Activated T-helper 2 cell treated with anti-CD3 and anti-CD28 coated beads, Interferon-gamma antibody, Interleukin-2, Interleukin-4, amounts not matched to agents 10 μg/mL and 5 μg/mL and 100 μg/mL, durations not matched to agents 14 hours and 24 hours and 36 hours (primary cell): ENCODE measurements at regions not wholly inside any gene's neighbourhood (a gene's known extent, or its start where the extent isn't known, plus 50 kb on each side); places are given as distances from the start of the nearest gene placed in this dataset.

Source experiments
- DNase-seq: peaks from one replicate; pipeline ENCODE4 v3.0.0; 2021; ENCODE audit warnings: low spot score
- H3K27ac Mint-ChIP-seq: one replicate; pipeline ENCODE4 v1.8.0; 2021; ENCODE audit warnings: mixed read lengths
- H3K27me3 Mint-ChIP-seq: one replicate; pipeline ENCODE4 v1.8.0; 2021; ENCODE audit warnings: low read depth, mixed read lengths
- H3K36me3 Mint-ChIP-seq: one replicate; pipeline ENCODE4 v1.8.0; 2021; ENCODE audit warnings: low read depth, mixed read lengths
- H3K4me1 Mint-ChIP-seq: one replicate; pipeline ENCODE4 v1.8.0; 2021; ENCODE audit warnings: low read depth, mixed read lengths
- H3K4me3 Mint-ChIP-seq: one replicate; pipeline ENCODE4 v1.8.0; 2021; ENCODE audit warnings: low read depth, mild to moderate bottlenecking, moderate library complexity, mixed read lengths
- H3K9me3 Mint-ChIP-seq: one replicate; pipeline ENCODE4 v1.8.0; 2021; ENCODE audit warnings: mixed read lengths
- intact Hi-C: fragments of 100-400 bp; cut with micrococcal nuclease; formaldehyde crosslinking; loops from one replicate; pipeline ENCODE4 v1.15.1; 2023

DNA sequence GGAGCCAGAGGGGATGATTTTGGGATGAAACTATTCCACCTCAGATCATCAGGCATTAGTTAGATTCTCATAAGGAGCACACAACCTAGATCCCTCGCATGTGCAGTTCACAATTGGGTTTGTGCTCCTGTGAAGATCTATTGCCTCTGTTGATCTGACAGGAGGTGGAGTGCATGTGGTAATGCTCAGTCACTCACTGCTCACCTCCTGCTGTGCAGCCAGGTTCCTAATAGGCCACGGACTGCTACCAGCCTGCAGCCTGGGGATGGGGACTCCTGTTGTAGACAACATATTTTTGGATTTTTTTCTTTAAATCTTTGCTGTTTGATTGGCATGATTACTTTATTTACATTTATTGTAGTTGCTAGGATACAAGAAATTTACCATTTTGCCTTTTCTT lies 765.0 kb downstream of the INHBA start:
- Mint-ChIP-seq H3K36me3 (no peaks in the 10 kb centered on the region), H3K27ac (no peak overlapping the region), H3K4me1 (no peaks in the 10 kb centered on the region), H3K9me3 (no peaks in the 10 kb centered on the region), H3K27me3 (no peaks in the 10 kb centered on the region), H3K4me3 (no peak overlapping the region)
- DNase-seq = no peak
- intact Hi-C loops = no loop called here

DNA sequence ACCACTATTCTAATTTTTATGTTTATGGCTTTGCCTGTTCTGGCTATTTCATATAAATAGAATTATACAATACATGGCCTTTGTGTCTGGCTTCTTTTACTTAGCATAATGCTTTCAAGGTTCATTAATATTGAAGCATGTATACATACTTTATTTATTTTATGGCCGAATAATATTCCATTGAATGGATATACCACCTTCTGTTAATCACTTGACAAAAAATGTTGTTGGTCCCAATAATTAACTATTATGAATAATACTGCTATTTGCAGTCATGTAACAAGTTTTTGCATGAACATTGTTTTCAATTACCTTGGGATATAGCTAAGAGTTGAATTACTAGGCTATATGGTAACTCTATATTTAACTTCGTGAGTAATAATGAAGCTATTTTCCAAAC lies 767.5 kb downstream of the INHBA start:
- no peak for DNase-seq
- Mint-ChIP-seq H3K27me3 (no peaks in the 10 kb centered on the region), H3K4me3 (no peak overlapping the region), H3K9me3 (peaks cover 7% of the 10 kb centered on the region), H3K27ac (no peak overlapping the region), H3K36me3 (no peaks in the 10 kb centered on the region), H3K4me1 (no peaks in the 10 kb centered on the region)
- intact Hi-C loops = no loop called here

DNA sequence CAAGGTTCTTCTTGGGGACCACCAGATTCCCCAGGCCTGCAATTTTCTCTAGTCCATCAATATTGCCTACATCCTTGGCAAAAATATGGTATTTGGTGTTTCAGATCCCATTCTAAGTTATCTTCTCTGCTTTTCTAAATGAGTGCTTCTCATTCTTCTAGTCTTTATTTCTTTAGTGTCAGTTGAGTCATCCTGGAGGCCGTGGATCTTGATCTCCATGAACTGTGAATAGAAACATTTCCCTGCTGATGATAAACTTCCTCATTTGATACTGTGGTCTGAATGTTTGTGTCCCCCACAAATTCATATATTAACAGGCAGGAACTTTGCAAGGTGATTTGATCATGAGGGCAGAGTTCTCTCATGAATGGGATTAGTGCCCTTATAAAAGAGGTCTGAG lies 779.3 kb downstream of the INHBA start:
- no peaks in the 10 kb centered on the region for H3K27me3 Mint-ChIP-seq
- H3K4me3 Mint-ChIP-seq = no peak overlapping the region
- intact Hi-C loops = no loop called here
- DNase-seq = no peak
- peaks cover 4% of the 10 kb centered on the region for H3K9me3 Mint-ChIP-seq
- H3K36me3 Mint-ChIP-seq = no peaks in the 10 kb centered on the region
- no peak overlapping the region for H3K27ac Mint-ChIP-seq
- H3K4me1 Mint-ChIP-seq = no peaks in the 10 kb centered on the region

DNA sequence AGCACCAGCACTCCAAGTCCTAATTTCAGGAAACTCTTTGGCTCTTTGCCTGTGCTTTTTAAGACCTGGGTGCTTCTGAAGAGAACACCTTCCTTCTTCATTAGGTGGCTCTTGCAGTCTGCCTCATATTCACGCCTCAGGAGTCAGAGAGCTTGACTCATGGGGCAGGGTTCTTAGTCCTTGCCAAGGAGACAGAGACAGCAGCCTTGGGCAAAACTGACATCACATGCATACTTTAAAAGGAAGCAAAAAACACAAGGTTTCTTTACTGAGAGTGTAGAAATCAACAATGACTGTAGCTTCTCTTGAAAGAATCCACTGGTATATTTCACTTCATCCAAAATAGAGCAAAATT lies 780.6 kb downstream of the INHBA start:
- Mint-ChIP-seq H3K27ac (no peak overlapping the region), H3K4me1 (no peaks in the 10 kb centered on the region)

DNA sequence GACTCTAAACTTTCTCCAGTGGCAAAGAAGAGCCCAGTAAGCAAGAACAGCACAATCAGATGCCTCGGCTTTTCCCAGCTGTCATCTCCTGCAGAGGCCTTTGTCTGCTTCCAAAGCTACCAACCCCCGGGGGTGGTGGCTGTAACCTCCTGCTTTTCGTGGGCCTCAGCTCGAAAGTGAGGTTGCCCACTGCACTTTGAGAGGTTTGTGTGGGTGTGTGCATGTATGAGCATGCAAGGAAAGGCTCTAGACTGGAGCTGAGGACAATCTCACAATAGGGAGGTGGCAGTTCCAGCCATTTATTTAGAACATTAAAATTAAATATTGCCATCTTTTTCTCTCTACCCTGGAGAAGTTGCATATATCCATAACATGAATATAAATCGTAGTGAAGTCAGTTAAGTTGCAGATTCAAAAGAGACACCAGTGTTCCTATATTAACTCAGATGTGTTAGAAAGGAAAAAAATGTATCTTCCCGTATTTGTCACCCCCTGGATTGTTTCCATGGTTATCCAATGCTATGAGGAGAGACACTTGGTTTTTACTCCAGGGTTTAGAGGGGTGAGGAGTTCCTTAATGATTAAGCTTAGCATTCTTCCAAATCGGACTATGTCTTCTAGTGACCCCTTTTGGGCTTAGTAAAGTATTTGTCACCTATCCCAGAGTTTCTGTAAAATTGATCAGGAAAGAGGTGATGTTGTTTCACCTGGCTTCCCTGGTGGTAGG lies 781.1 kb downstream of the INHBA start:
- H3K9me3 Mint-ChIP-seq = no peaks in the 10 kb centered on the region
- intact Hi-C loops = no loop called here
- H3K27me3 Mint-ChIP-seq = no peaks in the 10 kb centered on the region

More for the DNA sequence above, 780.6 kb downstream of the INHBA start:
- no peaks in the 10 kb centered on the region for H3K27me3 Mint-ChIP-seq
- DNase-seq = no peak
- no peaks in the 10 kb centered on the region for H3K9me3 Mint-ChIP-seq
- intact Hi-C loops = no loop called here
- H3K4me3 Mint-ChIP-seq = no peak overlapping the region
- no peaks in the 10 kb centered on the region for H3K36me3 Mint-ChIP-seq

DNA sequence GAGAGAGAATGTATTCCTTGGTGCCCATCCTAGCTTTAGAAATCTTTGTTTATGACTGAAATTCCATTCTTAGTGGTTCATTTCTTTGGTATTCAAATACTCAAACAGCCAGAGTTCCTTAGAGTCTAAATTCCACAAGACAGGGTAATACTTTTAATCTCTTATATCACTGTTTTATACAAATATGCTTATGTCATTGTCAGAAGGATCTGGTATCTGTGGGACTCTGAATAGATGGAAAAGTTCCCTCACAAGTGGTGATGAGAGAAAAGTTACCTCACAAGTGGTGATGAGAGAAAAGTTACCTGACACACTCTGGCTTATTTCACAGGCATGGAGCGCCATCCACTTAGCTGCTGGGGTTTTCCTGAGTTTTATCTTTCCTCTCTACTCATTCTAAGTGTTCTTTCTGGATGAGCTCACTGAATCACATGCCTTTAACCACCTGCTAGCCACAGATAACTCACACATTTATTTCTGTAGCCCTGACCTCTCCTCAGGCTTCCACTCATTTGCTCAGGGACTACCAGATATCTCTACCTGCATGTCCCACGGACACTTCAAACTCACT lies 784.0 kb downstream of the SUGCT start:
- H3K36me3 Mint-ChIP-seq = no peaks in the 10 kb centered on the region
- no peak overlapping the region for H3K27ac Mint-ChIP-seq
- H3K27me3 Mint-ChIP-seq = no peaks in the 10 kb centered on the region
- DNase-seq = no peak
- no peaks in the 10 kb centered on the region for H3K9me3 Mint-ChIP-seq
- H3K4me3 Mint-ChIP-seq = no peak overlapping the region
- H3K4me1 Mint-ChIP-seq = no peaks in the 10 kb centered on the region
- intact Hi-C loops = no loop called here

More for the DNA sequence above, 781.1 kb downstream of the INHBA start:
- H3K27ac Mint-ChIP-seq = no peak overlapping the region
- no peak for DNase-seq
- no peak overlapping the region for H3K4me3 Mint-ChIP-seq
- H3K36me3 Mint-ChIP-seq = no peaks in the 10 kb centered on the region
- H3K4me1 Mint-ChIP-seq = no peaks in the 10 kb centered on the region

DNA sequence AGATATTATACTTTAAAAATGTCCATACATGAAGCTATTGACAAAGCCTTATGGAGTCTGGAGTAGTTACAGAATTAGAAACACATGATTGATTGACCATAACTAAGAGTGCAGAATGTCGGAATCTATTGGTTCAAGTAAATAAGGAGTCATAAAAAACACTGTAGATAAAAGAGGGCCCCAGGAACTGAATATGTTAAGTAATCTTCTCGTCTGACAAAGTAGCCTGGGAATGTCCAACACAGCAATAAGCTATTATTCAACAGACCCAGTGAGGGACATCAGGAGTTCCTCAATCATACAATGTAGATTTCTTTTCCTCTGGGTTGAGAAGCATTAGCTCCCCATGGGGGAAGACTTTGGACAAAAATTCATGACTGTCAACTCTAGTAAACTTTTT lies 782.0 kb downstream of the SUGCT start:
- Mint-ChIP-seq H3K4me1 (no peaks in the 10 kb centered on the region), H3K27ac (no peak overlapping the region), H3K9me3 (no peaks in the 10 kb centered on the region), H3K4me3 (no peak overlapping the region), H3K27me3 (no peaks in the 10 kb centered on the region), H3K36me3 (no peaks in the 10 kb centered on the region)
- intact Hi-C loops = no loop called here
- DNase-seq = no peak

DNA sequence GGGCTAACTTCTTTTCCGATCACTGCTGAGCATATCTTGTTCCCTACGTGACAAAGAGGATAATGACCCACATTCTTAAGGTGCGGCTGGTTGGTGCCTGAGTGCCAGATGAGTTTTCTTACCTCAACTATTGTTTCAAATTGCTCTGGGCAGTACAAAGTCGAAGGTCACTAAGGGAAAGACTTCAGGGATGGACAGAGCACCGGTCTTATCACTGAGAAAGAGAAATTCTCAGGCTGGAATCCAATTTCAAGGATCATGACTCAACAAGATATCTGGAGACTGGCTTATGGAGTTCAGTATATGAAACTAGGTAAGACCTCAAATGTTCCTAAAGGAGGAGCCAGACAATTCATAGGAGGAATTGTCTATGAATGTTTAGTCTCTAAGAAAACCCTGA lies 780.3 kb downstream of the SUGCT start:
- Mint-ChIP-seq H3K4me1 (no peaks in the 10 kb centered on the region), H3K36me3 (no peaks in the 10 kb centered on the region), H3K9me3 (peaks cover 2% of the 10 kb centered on the region), H3K27me3 (no peaks in the 10 kb centered on the region), H3K4me3 (no peak overlapping the region), H3K27ac (no peak overlapping the region)
- intact Hi-C loops = no loop called here
- no peak for DNase-seq
